Activated naive CD4-positive, alpha-beta T cell treated with anti-CD3 and anti-CD28 coated beads for 36 hours (primary cell): ENCODE measurements at regions not wholly inside any gene's neighbourhood (a gene's known extent, or its start where the extent isn't known, plus 50 kb on each side); places are given as distances from the start of the nearest gene placed in this dataset.

Source experiments
- CTCF ChIA-PET: fragments of 350-600 bp; sonication (Branson Sonifier 250); formaldehyde crosslinking; loops from one replicate; lab custom pipeline; 2021; ENCODE audit warnings: antibody characterized with exemption; lab: Charles Lee
- DNase-seq: peaks from one replicate; pipeline ENCODE4 v3.0.0-alpha.2; 2020
- H3K27ac Mint-ChIP-seq: one replicate; pipeline ENCODE4 v1.8.0; 2021; ENCODE audit warnings: mild to moderate bottlenecking, mixed read lengths
- H3K27me3 Mint-ChIP-seq: one replicate; pipeline ENCODE4 v1.8.0; 2021; ENCODE audit warnings: low read depth, mixed read lengths
- H3K36me3 Mint-ChIP-seq: one replicate; pipeline ENCODE4 v1.8.0; 2021; ENCODE audit warnings: low read depth, mixed read lengths
- H3K4me1 Mint-ChIP-seq: one replicate; pipeline ENCODE4 v1.8.0; 2021; ENCODE audit warnings: low read depth, mixed read lengths
- H3K4me3 Mint-ChIP-seq: one replicate; pipeline ENCODE4 v1.8.0; 2021; ENCODE audit warnings: mild to moderate bottlenecking, moderate library complexity, mixed read lengths
- H3K9me3 Mint-ChIP-seq: one replicate; pipeline ENCODE4 v1.8.0; 2021; ENCODE audit warnings: mixed read lengths
- intact Hi-C: fragments of 100-400 bp; cut with micrococcal nuclease; formaldehyde crosslinking; loops from one replicate; pipeline ENCODE4 v1.15.1; 2023

- H3K4me3 Mint-ChIP-seq, result no peak overlapping the region
These were observed 400.1 kb downstream of the PDHA2 start for GRCh38 chr4:96240041-96240440.

GRCh38 chr4:96241819-96242218, 401.9 kb downstream of the PDHA2 start:
- CTCF ChIA-PET, result no interaction called here
- intact Hi-C loops, result no loop called here
- Mint-ChIP-seq H3K4me1 (no peaks in the 10 kb centered on the region), H3K36me3 (no peaks in the 10 kb centered on the region), H3K27ac (no peak overlapping the region), H3K9me3 (peaks cover 4% of the 10 kb centered on the region), H3K27me3 (no peaks in the 10 kb centered on the region), H3K4me3 (no peak overlapping the region)
- no peak for DNase-seq

More at GRCh38 chr4:96240041-96240440, 400.1 kb downstream of the PDHA2 start:
- CTCF ChIA-PET, result interaction anchor here (0.7 kb wide), 2 partner anchors 12 to 1673 kb away, joined by 3 to 4 read pairs; no protein-coding TSS in a partner anchor
- H3K9me3 Mint-ChIP-seq, result peaks cover 10% of the 10 kb centered on the region
- H3K36me3 Mint-ChIP-seq, result no peaks in the 10 kb centered on the region
- no peaks in the 10 kb centered on the region for H3K4me1 Mint-ChIP-seq
- H3K27ac Mint-ChIP-seq, result no peak overlapping the region
- no peaks in the 10 kb centered on the region for H3K27me3 Mint-ChIP-seq
- DNase-seq, result no peak
- intact Hi-C loops, result no loop called here

- CTCF ChIA-PET, result no interaction called here
- no peaks in the 10 kb centered on the region for H3K9me3 Mint-ChIP-seq
- H3K27me3 Mint-ChIP-seq, result no peaks in the 10 kb centered on the region
- intact Hi-C loops, result no loop called here
- H3K36me3 Mint-ChIP-seq, result no peaks in the 10 kb centered on the region
- H3K4me1 Mint-ChIP-seq, result no peaks in the 10 kb centered on the region
- H3K4me3 Mint-ChIP-seq, result no peak overlapping the region
- no peak overlapping the region for H3K27ac Mint-ChIP-seq
- DNase-seq, result no peak
These were observed 407.2 kb downstream of the PDHA2 start for GRCh38 chr4:96247096-96247495.

DNA sequence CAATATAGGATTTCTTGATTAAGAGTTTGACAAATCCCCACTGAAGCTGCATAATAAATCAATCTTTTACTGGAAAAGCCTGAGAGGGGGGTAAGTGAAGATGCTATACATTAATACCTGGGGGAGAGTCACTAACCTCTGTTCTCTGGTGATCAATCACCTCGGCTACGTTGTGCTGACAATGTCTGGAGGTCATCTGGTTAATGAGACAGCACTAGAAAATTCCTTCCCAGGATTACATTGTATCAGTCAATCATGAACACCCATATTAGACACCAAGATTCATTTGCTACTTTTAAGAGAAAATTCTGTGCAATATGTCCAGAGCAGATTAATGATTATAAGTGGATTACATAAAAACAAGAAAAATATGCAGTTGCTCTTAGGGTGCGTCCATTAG, 408.3 kb downstream of the PDHA2 start:
- Mint-ChIP-seq H3K36me3 (no peaks in the 10 kb centered on the region), H3K27ac (no peak overlapping the region), H3K4me3 (no peak overlapping the region), H3K4me1 (no peaks in the 10 kb centered on the region), H3K9me3 (peaks cover 2% of the 10 kb centered on the region), H3K27me3 (no peaks in the 10 kb centered on the region)
- no peak for DNase-seq
- CTCF ChIA-PET, result no interaction called here
- intact Hi-C loops, result no loop called here

GRCh38 chr4:96260064-96260682, 420.3 kb downstream of the PDHA2 start:
- peaks cover 1% of the 10 kb centered on the region for H3K9me3 Mint-ChIP-seq

GRCh38 chr4:96262057-96262456, 422.2 kb downstream of the PDHA2 start:
- CTCF ChIA-PET, result no interaction called here
- Mint-ChIP-seq H3K27ac (no peak overlapping the region), H3K9me3 (peaks cover 4% of the 10 kb centered on the region), H3K4me1 (no peaks in the 10 kb centered on the region), H3K36me3 (no peaks in the 10 kb centered on the region), H3K4me3 (no peak overlapping the region), H3K27me3 (no peaks in the 10 kb centered on the region)
- DNase-seq, result no peak
- intact Hi-C loops, result no loop called here

More at GRCh38 chr4:96260064-96260682, 420.3 kb downstream of the PDHA2 start:
- H3K36me3 Mint-ChIP-seq, result no peaks in the 10 kb centered on the region
- no peaks in the 10 kb centered on the region for H3K4me1 Mint-ChIP-seq
- H3K27ac Mint-ChIP-seq, result no peak overlapping the region
- H3K27me3 Mint-ChIP-seq, result no peaks in the 10 kb centered on the region
- no peak for DNase-seq
- intact Hi-C loops, result no loop called here
- H3K4me3 Mint-ChIP-seq, result no peak overlapping the region
- CTCF ChIA-PET, result no interaction called here

GRCh38 chr4:96263291-96263690, 423.4 kb downstream of the PDHA2 start:
- H3K4me1 Mint-ChIP-seq, result no peaks in the 10 kb centered on the region
- no peak for DNase-seq
- no peaks in the 10 kb centered on the region for H3K27me3 Mint-ChIP-seq
- H3K36me3 Mint-ChIP-seq, result no peaks in the 10 kb centered on the region
- H3K4me3 Mint-ChIP-seq, result no peak overlapping the region
- peaks cover 4% of the 10 kb centered on the region for H3K9me3 Mint-ChIP-seq
- intact Hi-C loops, result no loop called here
- CTCF ChIA-PET, result no interaction called here
- H3K27ac Mint-ChIP-seq, result no peak overlapping the region

DNA sequence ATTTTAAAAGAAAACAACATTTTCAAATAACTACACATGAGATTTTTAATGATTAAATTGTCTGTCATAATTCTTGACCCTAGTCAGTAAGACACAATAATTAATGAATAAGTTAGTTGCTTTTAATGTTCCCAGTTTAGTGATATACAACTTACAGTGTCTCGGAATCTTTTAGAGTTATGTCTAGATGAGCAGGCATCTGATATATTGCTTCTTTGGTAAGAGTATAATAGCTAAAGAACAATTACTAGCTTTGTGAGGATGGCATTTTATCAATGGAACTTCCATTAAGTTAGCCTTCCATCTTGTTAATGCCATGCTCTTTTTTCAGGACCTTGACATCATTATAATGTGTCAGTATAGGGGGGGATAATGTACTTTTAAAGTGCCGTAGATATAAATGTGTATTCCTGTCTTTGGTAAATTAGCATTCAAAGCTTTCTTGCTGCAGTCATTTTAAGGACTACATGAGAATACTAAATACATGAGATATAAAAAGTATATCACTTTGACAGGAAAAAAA, 425.1 kb downstream of the PDHA2 start:
- Mint-ChIP-seq H3K9me3 (peaks cover 3% of the 10 kb centered on the region), H3K4me3 (no peak overlapping the region), H3K4me1 (no peaks in the 10 kb centered on the region), H3K27ac (no peak overlapping the region), H3K36me3 (no peaks in the 10 kb centered on the region), H3K27me3 (no peaks in the 10 kb centered on the region)
- intact Hi-C loops, result no loop called here
- DNase-seq, result no peak
- CTCF ChIA-PET, result no interaction called here

- CTCF ChIA-PET, result no interaction called here
- Mint-ChIP-seq H3K27me3 (no peaks in the 10 kb centered on the region), H3K4me3 (no peak overlapping the region), H3K9me3 (peaks cover 4% of the 10 kb centered on the region), H3K36me3 (no peaks in the 10 kb centered on the region), H3K4me1 (no peaks in the 10 kb centered on the region), H3K27ac (no peak overlapping the region)
- intact Hi-C loops, result no loop called here
- DNase-seq, result no peak
These were observed 453.9 kb downstream of the PDHA2 start for GRCh38 chr4:96293806-96294205.

GRCh38 chr4:96295143-96295741, 455.3 kb downstream of the PDHA2 start:
- Mint-ChIP-seq H3K27ac (no peak overlapping the region), H3K4me1 (no peaks in the 10 kb centered on the region), H3K9me3 (peaks cover 4% of the 10 kb centered on the region), H3K4me3 (no peak overlapping the region), H3K36me3 (no peaks in the 10 kb centered on the region), H3K27me3 (no peaks in the 10 kb centered on the region)
- intact Hi-C loops, result no loop called here
- DNase-seq, result no peak
- CTCF ChIA-PET, result no interaction called here

DNA sequence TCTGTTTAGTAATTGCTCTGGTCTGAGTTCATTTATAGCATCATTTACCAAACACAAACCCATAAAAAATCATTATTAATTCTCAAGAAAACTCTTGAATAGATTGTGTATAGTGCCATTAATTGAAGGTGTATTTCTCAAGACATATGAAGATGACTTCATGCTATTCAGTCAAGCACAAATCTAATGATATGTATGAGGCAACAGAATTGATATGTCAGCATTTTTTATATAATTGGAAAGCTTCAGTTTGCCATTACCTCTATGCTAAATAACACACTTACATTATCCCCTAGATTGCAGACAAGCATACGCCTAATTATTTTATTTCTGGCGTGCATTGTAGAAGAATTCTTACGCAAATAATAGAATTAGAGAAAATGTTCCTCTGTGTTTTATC, 461.8 kb downstream of the PDHA2 start:
- H3K4me1 Mint-ChIP-seq, result no peaks in the 10 kb centered on the region
- CTCF ChIA-PET, result no interaction called here
- DNase-seq, result no peak
- H3K27ac Mint-ChIP-seq, result no peak overlapping the region
- H3K36me3 Mint-ChIP-seq, result no peaks in the 10 kb centered on the region
- H3K27me3 Mint-ChIP-seq, result no peaks in the 10 kb centered on the region
- intact Hi-C loops, result no loop called here
- H3K4me3 Mint-ChIP-seq, result no peak overlapping the region
- H3K9me3 Mint-ChIP-seq, result no peaks in the 10 kb centered on the region

GRCh38 chr4:96305030-96305429, 465.1 kb downstream of the PDHA2 start:
- CTCF ChIA-PET, result no interaction called here
- no peaks in the 10 kb centered on the region for H3K4me1 Mint-ChIP-seq
- intact Hi-C loops, result no loop called here
- peaks cover 5% of the 10 kb centered on the region for H3K9me3 Mint-ChIP-seq
- H3K27ac Mint-ChIP-seq, result no peak overlapping the region
- DNase-seq, result no peak
- no peaks in the 10 kb centered on the region for H3K36me3 Mint-ChIP-seq
- H3K27me3 Mint-ChIP-seq, result no peaks in the 10 kb centered on the region
- H3K4me3 Mint-ChIP-seq, result no peak overlapping the region

- no peaks in the 10 kb centered on the region for H3K4me1 Mint-ChIP-seq
- CTCF ChIA-PET, result no interaction called here
- H3K27ac Mint-ChIP-seq, result no peak overlapping the region
- H3K27me3 Mint-ChIP-seq, result no peaks in the 10 kb centered on the region
- intact Hi-C loops, result no loop called here
- H3K4me3 Mint-ChIP-seq, result no peak overlapping the region
- H3K9me3 Mint-ChIP-seq, result peaks cover 5% of the 10 kb centered on the region
- DNase-seq, result no peak
- H3K36me3 Mint-ChIP-seq, result no peaks in the 10 kb centered on the region
These were observed 472.3 kb downstream of the PDHA2 start for GRCh38 chr4:96312046-96312685.
